OCI-LY3 (cell line): ENCODE measurements at regions not wholly inside any gene's neighbourhood (a gene's known extent, or its start where the extent isn't known, plus 50 kb on each side); places are given as distances from the start of the nearest gene placed in this dataset.
"Not testable (repeated sequence)": the region's sequence is repeated elsewhere in the genome, so short reads cannot be mapped to it uniquely, and the experiment has no call there.

ENCODE experiments used
- EZH2phosphoT487 ChIP-seq: fragments of 200-600 bp; shearing (Covaris generic); IDR thresholded peaks from 2 replicates; pipeline ENCODE4 v1.6.1; 2018; ENCODE audit warnings: antibody characterized with exemption, mixed run types, low read depth
- TF ChIP-seq, protein P1 (sequence below): fragments of 200-600, 300-600 bp; sonication (generic); IDR thresholded peaks from 2 replicates; pipeline ENCODE4 v1.5.1; 2014; ENCODE audit warnings: antibody characterized with exemption, low read length, low read depth

DNA sequence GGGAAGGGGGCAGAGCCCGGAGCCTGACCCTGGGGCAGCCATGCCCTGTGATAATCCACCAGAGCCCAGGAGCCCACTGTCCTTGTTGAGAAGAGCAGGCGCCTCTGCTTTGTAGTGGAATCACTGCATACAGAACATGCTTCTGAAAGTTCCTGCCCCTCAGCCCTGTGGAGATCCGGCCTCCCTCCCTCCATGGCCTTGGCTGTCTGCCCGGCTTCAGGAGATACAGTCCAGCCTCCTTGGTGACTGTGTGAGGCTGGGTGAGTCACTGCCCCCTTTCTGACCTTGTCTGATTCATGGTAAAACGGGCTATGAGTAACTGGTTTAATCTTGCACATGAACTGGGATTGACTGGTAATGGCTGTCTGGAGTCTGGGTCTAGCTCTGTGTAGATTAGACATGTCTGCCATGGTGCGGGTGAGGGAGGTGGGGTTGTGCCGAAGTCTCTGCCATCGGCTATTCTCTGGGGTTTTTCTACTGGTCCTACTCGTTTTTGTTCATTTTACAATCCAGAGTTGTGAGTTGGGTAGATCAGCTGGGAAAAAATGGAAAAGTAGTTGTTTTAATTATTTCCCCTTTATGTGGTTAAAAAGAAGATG is 141.2 kb downstream of the NPIPB11 start:
- TF ChIP-seq, protein P1, sequence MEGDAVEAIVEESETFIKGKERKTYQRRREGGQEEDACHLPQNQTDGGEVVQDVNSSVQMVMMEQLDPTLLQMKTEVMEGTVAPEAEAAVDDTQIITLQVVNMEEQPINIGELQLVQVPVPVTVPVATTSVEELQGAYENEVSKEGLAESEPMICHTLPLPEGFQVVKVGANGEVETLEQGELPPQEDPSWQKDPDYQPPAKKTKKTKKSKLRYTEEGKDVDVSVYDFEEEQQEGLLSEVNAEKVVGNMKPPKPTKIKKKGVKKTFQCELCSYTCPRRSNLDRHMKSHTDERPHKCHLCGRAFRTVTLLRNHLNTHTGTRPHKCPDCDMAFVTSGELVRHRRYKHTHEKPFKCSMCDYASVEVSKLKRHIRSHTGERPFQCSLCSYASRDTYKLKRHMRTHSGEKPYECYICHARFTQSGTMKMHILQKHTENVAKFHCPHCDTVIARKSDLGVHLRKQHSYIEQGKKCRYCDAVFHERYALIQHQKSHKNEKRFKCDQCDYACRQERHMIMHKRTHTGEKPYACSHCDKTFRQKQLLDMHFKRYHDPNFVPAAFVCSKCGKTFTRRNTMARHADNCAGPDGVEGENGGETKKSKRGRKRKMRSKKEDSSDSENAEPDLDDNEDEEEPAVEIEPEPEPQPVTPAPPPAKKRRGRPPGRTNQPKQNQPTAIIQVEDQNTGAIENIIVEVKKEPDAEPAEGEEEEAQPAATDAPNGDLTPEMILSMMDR: not testable (repeated sequence)
- not testable (repeated sequence) for TF ChIP-seq EZH2phosphoT487
